ENCODE measurements at regions not wholly inside any gene's neighbourhood (a gene's known extent, or its start where the extent isn't known, plus 50 kb on each side); places are given as distances from the start of the nearest gene placed in this dataset.

DNA sequence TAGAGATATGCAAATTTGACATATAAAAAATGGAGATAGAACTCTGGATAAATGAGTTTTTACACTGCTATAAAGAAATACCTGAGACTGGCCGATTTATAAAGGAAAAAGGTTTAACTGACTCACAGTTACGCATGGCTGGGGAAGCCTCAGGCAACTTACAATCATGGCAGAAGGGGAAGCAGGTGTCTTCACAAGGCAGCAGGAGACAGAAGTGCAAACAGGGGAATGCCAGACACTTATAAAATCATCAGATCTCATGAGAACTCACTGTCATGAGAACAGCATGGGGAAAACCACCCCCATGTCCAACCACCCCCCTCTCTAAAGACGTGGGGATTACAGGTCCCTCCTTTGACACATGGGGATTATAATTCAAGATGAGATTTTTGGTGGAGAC is 1540.2 kb upstream of the SLC39A10 start (continued):
- TF ChIP-seq ZBTB38 (CRISPR knock-in tag; IDR thresholded peaks at IDR 0.05) (no peak), ERF (CRISPR knock-in tag; IDR thresholded peaks at IDR 0.05) (no peak), SP2 (CRISPR knock-in tag; IDR thresholded peaks at IDR 0.05) (no peak), ZNF12 (CRISPR knock-in tag; IDR thresholded peaks at IDR 0.05) (no peak), ZNF232 (CRISPR knock-in tag; IDR thresholded peaks at IDR 0.05; ENCODE audit: borderline replicate concordance) (no peak), ZFAT (CRISPR knock-in tag; conservative IDR thresholded peaks at IDR 0.05) (no peak), POGZ (CRISPR knock-in tag; IDR thresholded peaks at IDR 0.05) (no peak), SAFB2 (CRISPR knock-in tag; IDR thresholded peaks at IDR 0.05; ENCODE audit: borderline replicate concordance, low read depth) (no peak)
- TF ChIP-seq, protein P1, sequence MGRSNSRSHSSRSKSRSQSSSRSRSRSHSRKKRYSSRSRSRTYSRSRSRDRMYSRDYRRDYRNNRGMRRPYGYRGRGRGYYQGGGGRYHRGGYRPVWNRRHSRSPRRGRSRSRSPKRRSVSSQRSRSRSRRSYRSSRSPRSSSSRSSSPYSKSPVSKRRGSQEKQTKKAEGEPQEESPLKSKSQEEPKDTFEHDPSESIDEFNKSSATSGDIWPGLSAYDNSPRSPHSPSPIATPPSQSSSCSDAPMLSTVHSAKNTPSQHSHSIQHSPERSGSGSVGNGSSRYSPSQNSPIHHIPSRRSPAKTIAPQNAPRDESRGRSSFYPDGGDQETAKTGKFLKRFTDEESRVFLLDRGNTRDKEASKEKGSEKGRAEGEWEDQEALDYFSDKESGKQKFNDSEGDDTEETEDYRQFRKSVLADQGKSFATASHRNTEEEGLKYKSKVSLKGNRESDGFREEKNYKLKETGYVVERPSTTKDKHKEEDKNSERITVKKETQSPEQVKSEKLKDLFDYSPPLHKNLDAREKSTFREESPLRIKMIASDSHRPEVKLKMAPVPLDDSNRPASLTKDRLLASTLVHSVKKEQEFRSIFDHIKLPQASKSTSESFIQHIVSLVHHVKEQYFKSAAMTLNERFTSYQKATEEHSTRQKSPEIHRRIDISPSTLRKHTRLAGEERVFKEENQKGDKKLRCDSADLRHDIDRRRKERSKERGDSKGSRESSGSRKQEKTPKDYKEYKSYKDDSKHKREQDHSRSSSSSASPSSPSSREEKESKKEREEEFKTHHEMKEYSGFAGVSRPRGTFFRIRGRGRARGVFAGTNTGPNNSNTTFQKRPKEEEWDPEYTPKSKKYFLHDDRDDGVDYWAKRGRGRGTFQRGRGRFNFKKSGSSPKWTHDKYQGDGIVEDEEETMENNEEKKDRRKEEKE (IDR thresholded peaks at IDR 0.05), result no peak

DNA sequence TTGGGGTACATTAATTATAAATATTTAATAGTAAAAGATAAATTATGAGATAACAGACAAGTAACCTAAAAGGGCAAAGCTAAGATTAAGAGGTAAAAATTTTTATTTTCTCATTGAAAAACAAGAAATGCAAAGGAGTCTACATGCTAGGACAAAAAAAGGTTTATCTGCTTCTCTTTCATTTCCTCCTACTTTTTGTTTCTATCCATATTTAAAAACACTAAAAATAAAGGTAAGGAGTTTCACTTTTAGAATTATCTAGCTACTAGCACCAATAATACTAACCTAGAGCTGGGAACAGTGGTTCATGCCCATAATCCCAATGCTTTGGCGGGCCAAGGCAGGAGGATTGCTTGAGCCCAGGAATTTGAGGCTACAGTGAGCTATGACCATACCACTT is 1551.7 kb upstream of the SLC39A10 start:
- H3K9ac ChIP-seq (ENCODE audit: insufficient read depth, low read depth, low read length), result no peak overlapping the region
- no peak for ATAC-seq
- CTCF ChIA-PET (ENCODE audit: low intra/inter-chr PET ratio, low total read pairs), result no interaction called here
- H3K4me1 ChIP-seq (ENCODE audit: insufficient read depth, low read length), result no peaks in the 10 kb centered on the region
- H3K27ac ChIP-seq (ENCODE audit: extremely low read length, insufficient read depth, low read length), result no peak overlapping the region
- no peaks in the 10 kb centered on the region for H3K27me3 ChIP-seq (ENCODE audit: control insufficient read depth in 1 of 2, insufficient read depth in 2 of 2, low read length in 2 of 2)
- 52% methylated on average over 1 of the region's 1 CpG for WGBS (ENCODE audit: low lambda C conversion rate)
- POLR2A ChIA-PET, result no interaction called here
- H3K36me3 ChIP-seq (replicated peaks in 1 of 2; ENCODE audit: control insufficient read depth in 1 of 2, insufficient read depth in 2 of 2, low read length in 2 of 2), result no peaks in the 10 kb centered on the region
- BruUV-seq (replicated peaks), result no TSS peak
- DNase-seq (ENCODE audit: low spot score), result no peak
- H3K4me3 ChIP-seq (replicated peaks in 1 of 3; ENCODE audit: insufficient read depth in 1 of 3, low read depth in 2 of 3, low read length in 3 of 3), result no peak overlapping the region
- no peak overlapping the region for H3K4me2 ChIP-seq (ENCODE audit: low read depth, low read length)
- no peaks in the 10 kb centered on the region for H4K20me1 ChIP-seq (ENCODE audit: insufficient read depth, low read length)
- in situ Hi-C loops (cut with HindIII; ENCODE audit: extremely low pct_ligation_motif_present, low pct_unique_long_range_greater_than_20kb) (no loop called here), intact Hi-C loops (cut with micrococcal nuclease; ENCODE audit: unreplicated experiment) (no loop called here)
- H2AFZ ChIP-seq (ENCODE audit: low read length), result no peak overlapping the region
- TF ChIP-seq, protein P1 (IDR thresholded peaks at IDR 0.05), result no peak
- no peaks in the 10 kb centered on the region for H3K9me3 ChIP-seq (ENCODE audit: low read length)
- H3K79me2 ChIP-seq (ENCODE audit: insufficient read depth, low read length), result no peaks in the 10 kb centered on the region
- FAIRE-seq, result no peak
